HEK293T (cell line): ENCODE measurements at regions not wholly inside any gene's neighbourhood (a gene's known extent, or its start where the extent isn't known, plus 50 kb on each side); places are given as distances from the start of the nearest gene placed in this dataset.

Source experiments
- CTCF ChIA-PET: fragments of 350-600 bp; formaldehyde crosslinking; extraction: SDS; loops from one replicate; lab custom pipeline; 2021; ENCODE audit warnings: antibody characterized with exemption, inconsistent platforms; lab: Yijun Ruan, JAX
- POLR2A ChIA-PET: fragments of 350-600 bp; formaldehyde crosslinking; extraction: SDS; loops from one replicate; lab custom pipeline; 2020; ENCODE audit warnings: antibody characterized with exemption, inconsistent platforms; lab: Yijun Ruan, JAX
- DNase-seq: peaks from one replicate; pipeline ENCODE4 v3.0.0; 2012; ENCODE audit warnings: mixed read lengths; ENCODE audit errors: extremely low spot score
- ARNT ChIP-seq: fragments of 450-650 bp; IDR thresholded peaks from 2 replicates; pipeline ENCODE4 v1.6.1; 2017; ENCODE audit warnings: mild to moderate bottlenecking
- BHLHE40 ChIP-seq: fragments of 450-650 bp; IDR thresholded peaks from 2 replicates; pipeline ENCODE4 v1.6.1; 2016; ENCODE audit warnings: mild to moderate bottlenecking, moderate library complexity, borderline replicate concordance
- CTBP1 ChIP-seq: fragments of 450-650 bp; IDR thresholded peaks from 2 replicates; pipeline ENCODE4 v1.6.1; 2016; ENCODE audit warnings: borderline replicate concordance
- ELF4 ChIP-seq: fragments of 450-650 bp; IDR thresholded peaks from 2 replicates; pipeline ENCODE4 v1.6.1; 2017; ENCODE audit warnings: antibody characterized with exemption
- FOXA1 ChIP-seq: fragments of 450-650 bp; IDR thresholded peaks from 2 replicates; pipeline ENCODE4 v1.6.1; 2016; ENCODE audit warnings: mild to moderate bottlenecking
- FOXK2 ChIP-seq: fragments of 450-650 bp; IDR thresholded peaks from 2 replicates; pipeline ENCODE4 v1.6.1; 2016; ENCODE audit warnings: mild to moderate bottlenecking
- FOXM1 ChIP-seq: fragments of 450-650 bp; IDR thresholded peaks from 2 replicates; pipeline ENCODE4 v1.6.1; 2017; ENCODE audit warnings: mild to moderate bottlenecking, borderline replicate concordance
- HDGF ChIP-seq: fragments of 450-650 bp; IDR thresholded peaks from 2 replicates; pipeline ENCODE4 v1.6.1; 2017; ENCODE audit warnings: antibody characterized with exemption, borderline replicate concordance
- L3MBTL2 ChIP-seq: fragments of 450-650 bp; conservative IDR thresholded peaks from 2 replicates; pipeline ENCODE4 v1.6.1; 2016; ENCODE audit warnings: mild to moderate bottlenecking
- LEF1 ChIP-seq: fragments of 450-650 bp; IDR thresholded peaks from 2 replicates; pipeline ENCODE4 v1.6.1; 2017; ENCODE audit warnings: mild to moderate bottlenecking, borderline replicate concordance
- NFRKB ChIP-seq: fragments of 450-650 bp; IDR thresholded peaks from 2 replicates; pipeline ENCODE4 v1.6.1; 2016; ENCODE audit warnings: mild to moderate bottlenecking, moderate library complexity
- SP1 ChIP-seq: fragments of 450-650 bp; IDR thresholded peaks from 2 replicates; pipeline ENCODE4 v1.6.1; 2017
- SUZ12 ChIP-seq: fragments of 450-650 bp; IDR thresholded peaks from 2 replicates; pipeline ENCODE4 v1.6.1; 2016; ENCODE audit warnings: mild to moderate bottlenecking
- TARDBP ChIP-seq: fragments of 450-650 bp; IDR thresholded peaks from 2 replicates; pipeline ENCODE4 v1.6.1; 2016
- ZNF384 ChIP-seq: fragments of 450-650 bp; IDR thresholded peaks from 2 replicates; pipeline ENCODE4 v1.6.1; 2016
- TF ChIP-seq, protein P1 (sequence below): fragments of 450-650 bp; IDR thresholded peaks from 2 replicates; pipeline ENCODE4 v1.6.1; 2016

DNA sequence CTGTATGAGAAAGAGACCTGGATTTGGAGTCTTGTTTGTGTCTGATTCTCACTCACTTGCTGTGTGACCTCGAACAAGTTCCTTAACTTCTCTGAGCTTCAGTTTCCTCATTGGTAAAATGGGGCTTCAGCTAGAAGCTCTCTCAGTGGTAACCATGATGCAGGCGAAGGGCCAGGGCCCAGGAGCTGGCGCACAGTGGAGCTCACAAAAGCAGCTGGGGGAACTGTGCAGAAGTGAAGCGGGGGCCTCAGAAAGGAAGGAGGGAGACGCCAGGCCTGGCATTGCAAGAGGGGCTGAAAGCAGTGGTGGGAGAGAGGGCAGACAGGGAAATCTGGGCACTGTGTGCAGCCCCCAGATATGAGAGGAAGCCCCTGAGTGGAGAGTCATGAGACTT, 88.9 kb upstream of the RUNX3 start:
- TF ChIP-seq BHLHE40 (no peak), NFRKB (no peak), LEF1 (no peak), TARDBP (no peak)
- ChIA-PET CTCF (no interaction called here), POLR2A (no interaction called here)
- no peak for DNase-seq

GRCh38 chr1:25018110-25018735, 88.1 kb upstream of the RUNX3 start:
- no peak for DNase-seq
- POLR2A ChIA-PET: no interaction called here

DNA sequence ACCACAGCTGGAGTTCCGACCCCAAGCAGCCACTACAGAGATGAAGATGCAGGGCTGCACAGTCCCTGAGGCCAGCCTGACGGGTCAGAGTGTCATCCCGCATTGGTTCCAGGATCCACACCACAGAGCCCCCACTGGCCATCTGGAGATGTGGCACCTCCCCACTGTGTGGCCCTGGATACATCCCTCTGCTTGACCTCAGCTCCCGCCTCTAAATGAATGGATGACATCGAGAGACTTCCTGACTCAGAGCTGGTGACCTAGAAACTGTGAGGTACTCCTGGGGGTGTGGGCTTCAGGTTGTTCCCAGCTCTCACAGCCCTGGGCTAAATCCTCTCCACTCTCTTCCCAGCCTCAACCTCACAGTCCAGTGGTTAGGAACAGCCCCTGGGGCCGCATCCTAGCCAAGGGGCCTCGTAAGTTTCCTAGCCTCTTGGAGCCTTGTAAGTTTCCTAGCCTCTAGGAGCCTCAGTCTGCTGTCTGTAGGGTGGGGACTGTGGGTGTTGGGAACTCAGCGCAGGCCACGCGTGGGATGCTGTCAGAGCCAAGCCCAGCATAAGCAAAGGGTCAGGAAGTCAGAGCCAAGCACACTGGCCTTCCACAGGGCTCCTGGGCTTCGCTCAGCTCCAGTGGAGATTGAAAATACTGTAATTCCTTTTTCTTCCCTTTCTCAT, 87.5 kb upstream of the RUNX3 start:
- POLR2A ChIA-PET: no interaction called here
- DNase-seq: no peak
- CTCF ChIA-PET: interaction anchor here (1.0 kb wide), 1 partner anchor 19 kb away, joined by 3 read pairs; no protein-coding TSS in a partner anchor

More at GRCh38 chr1:25018110-25018735, 88.1 kb upstream of the RUNX3 start:
- CTCF ChIA-PET: interaction anchor here (1.0 kb wide), 1 partner anchor 19 kb away, joined by 3 read pairs; no protein-coding TSS in a partner anchor
- no peak for TF ChIP-seq SP1

GRCh38 chr1:25012966-25013962, 83.2 kb upstream of the RUNX3 start:
- ChIA-PET CTCF (no interaction called here), POLR2A (no interaction called here)
- no peak for TF ChIP-seq LEF1
- TF ChIP-seq HDGF: no peak
- TF ChIP-seq ZNF384: no peak
- no peak for TF ChIP-seq FOXA1
- TF ChIP-seq, protein P1, sequence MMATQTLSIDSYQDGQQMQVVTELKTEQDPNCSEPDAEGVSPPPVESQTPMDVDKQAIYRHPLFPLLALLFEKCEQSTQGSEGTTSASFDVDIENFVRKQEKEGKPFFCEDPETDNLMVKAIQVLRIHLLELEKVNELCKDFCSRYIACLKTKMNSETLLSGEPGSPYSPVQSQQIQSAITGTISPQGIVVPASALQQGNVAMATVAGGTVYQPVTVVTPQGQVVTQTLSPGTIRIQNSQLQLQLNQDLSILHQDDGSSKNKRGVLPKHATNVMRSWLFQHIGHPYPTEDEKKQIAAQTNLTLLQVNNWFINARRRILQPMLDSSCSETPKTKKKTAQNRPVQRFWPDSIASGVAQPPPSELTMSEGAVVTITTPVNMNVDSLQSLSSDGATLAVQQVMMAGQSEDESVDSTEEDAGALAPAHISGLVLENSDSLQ: no peak
- no peak for DNase-seq

More for the DNA sequence above, 87.5 kb upstream of the RUNX3 start:
- TF ChIP-seq, protein P1: no peak
- TF ChIP-seq CTBP1 (no peak), HDGF (no peak)

DNA sequence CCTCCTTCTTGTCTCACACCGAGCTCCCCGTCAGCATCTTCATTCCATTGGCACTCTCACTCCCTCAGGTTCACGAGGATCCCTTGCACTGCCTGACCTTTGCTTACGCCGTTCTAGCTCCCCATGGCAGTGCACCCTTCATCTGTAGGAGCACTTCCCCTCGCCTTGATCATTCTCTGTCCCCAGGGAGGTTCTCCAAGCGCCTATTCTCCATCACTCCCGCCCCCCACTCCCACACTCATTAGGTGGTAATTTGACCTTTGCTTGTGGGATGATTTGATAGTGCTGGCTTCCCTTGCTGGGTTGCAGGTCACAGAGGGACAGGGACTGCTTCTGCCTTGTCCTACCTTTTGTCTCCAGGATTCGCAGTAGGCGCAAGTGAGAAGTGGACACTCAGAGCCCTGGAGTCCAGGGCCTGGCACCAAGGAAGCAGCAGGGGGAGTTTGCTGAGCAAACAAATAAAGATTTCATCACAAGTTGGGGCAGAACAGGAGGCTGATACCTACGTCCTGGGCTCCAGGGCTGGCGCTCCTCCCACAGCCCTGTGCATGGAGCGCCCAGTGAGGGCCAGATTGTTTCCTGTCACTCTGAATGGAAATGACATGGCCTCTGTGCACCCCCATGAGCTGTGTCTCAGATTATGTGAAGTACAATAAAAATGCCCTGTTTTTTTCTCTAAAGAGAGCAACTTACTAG, 82.0 kb upstream of the RUNX3 start:
- no peak for DNase-seq
- TF ChIP-seq FOXA1 (no peak), FOXM1 (no peak), ZNF384 (no peak), SUZ12 (no peak), NFRKB (no peak), FOXK2 (no peak), L3MBTL2 (no peak), BHLHE40 (no peak), ELF4 (no peak), ARNT (no peak), LEF1 (no peak), CTBP1 (no peak), SP1 (no peak), HDGF (no peak), TARDBP (no peak)
- TF ChIP-seq, protein P1: no peak
- ChIA-PET POLR2A (no interaction called here), CTCF (no interaction called here)

DNA sequence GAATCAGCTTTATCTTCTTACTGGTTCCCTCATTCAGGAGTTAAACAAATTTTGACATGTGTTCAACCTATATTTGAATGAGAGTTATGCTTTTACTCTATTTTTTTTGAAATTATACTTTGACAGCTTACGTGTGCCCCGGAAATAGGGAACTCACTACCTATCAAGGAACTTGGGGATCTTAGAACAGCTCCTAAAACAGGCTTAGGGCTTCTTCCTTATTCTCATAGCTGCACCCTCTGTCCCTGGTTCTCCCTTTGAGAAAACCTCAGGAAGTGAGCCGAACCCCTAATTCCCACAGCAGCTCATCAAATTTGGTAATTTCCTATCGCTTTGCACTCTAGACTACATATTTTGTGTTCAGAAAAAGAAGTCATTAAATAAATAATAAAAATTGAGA, 81.2 kb upstream of the RUNX3 start:
- no peak for TF ChIP-seq HDGF
- TF ChIP-seq SP1: no peak
- TF ChIP-seq ELF4: no peak
- no peak for TF ChIP-seq BHLHE40
- no peak for TF ChIP-seq LEF1
- DNase-seq: no peak
- ChIA-PET CTCF (interaction anchor here (1.3 kb wide), 1 partner anchor 14 kb away, joined by 7 read pairs; no protein-coding TSS in a partner anchor), POLR2A (no interaction called here)
